ENCODE measurements at regions not wholly inside any gene's neighbourhood (a gene's known extent, or its start where the extent isn't known, plus 50 kb on each side); places are given as distances from the start of the nearest gene placed in this dataset.

DNA sequence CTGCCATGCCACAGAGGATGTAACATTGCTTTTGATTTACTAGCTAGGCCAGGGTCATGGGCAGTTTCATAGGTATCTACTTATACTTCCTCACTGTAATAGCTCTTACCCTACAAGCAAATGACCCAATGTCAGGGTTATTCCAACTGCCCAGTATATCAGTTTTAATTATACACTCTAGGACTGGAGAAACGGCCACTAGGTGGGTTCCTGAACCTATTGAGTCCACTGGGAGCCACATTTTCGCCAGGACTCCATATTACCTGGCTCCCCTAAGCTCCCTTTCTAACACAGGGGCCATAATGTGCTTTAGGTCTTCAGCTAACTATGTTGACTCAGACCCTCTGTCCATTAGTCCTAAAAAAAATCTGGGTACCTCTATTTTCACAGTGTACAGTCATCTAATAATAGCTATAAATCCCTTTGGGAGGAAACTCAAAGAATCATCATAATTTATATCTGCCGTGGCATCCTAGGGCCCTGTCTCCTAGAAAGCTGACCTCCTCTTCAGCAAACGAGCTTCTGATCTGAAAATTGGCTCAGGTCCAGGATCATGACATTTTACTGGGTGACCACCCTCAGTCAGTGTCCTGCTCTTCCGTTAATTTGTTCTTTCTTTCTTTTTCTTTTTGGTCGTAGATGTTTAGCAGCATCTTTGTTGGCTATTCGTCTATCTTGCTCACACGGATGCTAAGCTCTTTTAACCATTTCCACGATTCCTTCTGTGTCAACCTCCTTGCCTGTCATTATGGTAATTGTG is 244.3 kb downstream of the FAM76B start:
- Histone ChIP-seq H3K4me1 (ENCODE audit: insufficient read depth, low read length) (no peaks in the 10 kb centered on the region), H3K4me3 (ENCODE audit: low read depth in 1 of 2, low read length in 2 of 2) (no peak overlapping the region), H2AFZ (ENCODE audit: low read depth, low read length) (no peak overlapping the region), H3K27ac (ENCODE audit: low read length) (no peak overlapping the region), H3K9me3 (ENCODE audit: insufficient read depth, low read length, severe bottlenecking) (no peaks in the 10 kb centered on the region), H3K79me2 (ENCODE audit: insufficient read depth, low read length) (no peaks in the 10 kb centered on the region), H3K27me3 (ENCODE audit: insufficient read depth, low read length, poor library complexity) (peaks cover 3% of the 10 kb centered on the region), H3K9ac (ENCODE audit: low read depth, low read length) (no peak overlapping the region), H4K20me1 (ENCODE audit: insufficient read depth, low read length) (no peaks in the 10 kb centered on the region), H3K36me3 (ENCODE audit: insufficient read depth, low read length) (no peaks in the 10 kb centered on the region), H3K4me2 (ENCODE audit: insufficient read depth, low read length) (no peak overlapping the region)
- DNase-seq = no peak
- TF ChIP-seq EZH2 (IDR thresholded peaks at IDR 0.05; ENCODE audit: borderline replicate concordance, low read depth, low read length, severe bottlenecking) = no peak
- TF ChIP-seq, protein P1, sequence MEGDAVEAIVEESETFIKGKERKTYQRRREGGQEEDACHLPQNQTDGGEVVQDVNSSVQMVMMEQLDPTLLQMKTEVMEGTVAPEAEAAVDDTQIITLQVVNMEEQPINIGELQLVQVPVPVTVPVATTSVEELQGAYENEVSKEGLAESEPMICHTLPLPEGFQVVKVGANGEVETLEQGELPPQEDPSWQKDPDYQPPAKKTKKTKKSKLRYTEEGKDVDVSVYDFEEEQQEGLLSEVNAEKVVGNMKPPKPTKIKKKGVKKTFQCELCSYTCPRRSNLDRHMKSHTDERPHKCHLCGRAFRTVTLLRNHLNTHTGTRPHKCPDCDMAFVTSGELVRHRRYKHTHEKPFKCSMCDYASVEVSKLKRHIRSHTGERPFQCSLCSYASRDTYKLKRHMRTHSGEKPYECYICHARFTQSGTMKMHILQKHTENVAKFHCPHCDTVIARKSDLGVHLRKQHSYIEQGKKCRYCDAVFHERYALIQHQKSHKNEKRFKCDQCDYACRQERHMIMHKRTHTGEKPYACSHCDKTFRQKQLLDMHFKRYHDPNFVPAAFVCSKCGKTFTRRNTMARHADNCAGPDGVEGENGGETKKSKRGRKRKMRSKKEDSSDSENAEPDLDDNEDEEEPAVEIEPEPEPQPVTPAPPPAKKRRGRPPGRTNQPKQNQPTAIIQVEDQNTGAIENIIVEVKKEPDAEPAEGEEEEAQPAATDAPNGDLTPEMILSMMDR (IDR thresholded peaks at IDR 0.05; ENCODE audit: borderline replicate concordance, extremely low read depth, low read length, poor library complexity, severe bottlenecking) = no peak
- ATAC-seq (ENCODE audit: insufficient read depth, low read depth) = no peak

DNA sequence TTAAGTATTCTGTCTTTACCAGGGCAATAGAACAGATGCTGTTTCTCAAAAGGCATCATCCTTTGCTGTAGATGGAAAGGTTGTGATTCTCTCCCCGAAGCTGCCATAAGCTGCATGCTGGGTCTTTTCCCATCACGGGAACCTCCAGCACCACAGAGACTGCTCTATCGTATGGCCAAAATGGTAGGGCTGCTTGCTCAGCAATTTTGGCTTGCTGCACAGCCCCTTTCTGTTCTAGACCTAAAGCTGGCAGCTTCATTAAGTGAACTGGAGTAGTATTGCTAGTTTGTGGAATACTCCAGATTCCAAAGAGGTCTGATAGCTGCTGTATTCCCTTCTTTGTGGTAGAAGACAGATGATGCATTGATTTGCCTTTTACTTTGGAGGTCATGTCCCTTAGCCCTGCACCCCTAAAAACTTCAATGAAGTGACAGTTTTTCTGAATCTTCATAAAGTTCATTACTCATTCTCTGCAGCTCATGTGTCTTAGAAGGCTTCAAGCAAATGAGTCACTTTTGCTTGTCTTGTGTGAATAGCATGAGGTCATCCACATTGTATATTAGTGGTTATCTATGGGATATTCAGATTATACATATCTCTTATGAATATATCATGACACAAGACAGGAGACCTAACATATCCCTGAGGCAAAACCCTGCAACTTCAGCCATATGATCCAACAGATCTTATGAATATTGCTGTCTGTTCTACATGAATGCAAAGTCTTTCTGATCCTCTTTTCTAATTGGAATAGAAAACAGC is 245.3 kb downstream of the FAM76B start:
- Histone ChIP-seq H3K27me3 (ENCODE audit: insufficient read depth, low read length, poor library complexity) (peaks cover 3% of the 10 kb centered on the region), H3K9ac (ENCODE audit: low read depth, low read length) (no peak overlapping the region), H3K27ac (ENCODE audit: low read length) (no peak overlapping the region), H3K4me3 (ENCODE audit: low read depth in 1 of 2, low read length in 2 of 2) (no peak overlapping the region), H2AFZ (ENCODE audit: low read depth, low read length) (no peak overlapping the region), H3K4me2 (ENCODE audit: insufficient read depth, low read length) (no peak overlapping the region), H3K36me3 (ENCODE audit: insufficient read depth, low read length) (no peaks in the 10 kb centered on the region), H3K79me2 (ENCODE audit: insufficient read depth, low read length) (no peaks in the 10 kb centered on the region), H3K9me3 (ENCODE audit: insufficient read depth, low read length, severe bottlenecking) (no peaks in the 10 kb centered on the region), H3K4me1 (ENCODE audit: insufficient read depth, low read length) (no peaks in the 10 kb centered on the region), H4K20me1 (ENCODE audit: insufficient read depth, low read length) (no peaks in the 10 kb centered on the region)
- TF ChIP-seq, protein P1 (IDR thresholded peaks at IDR 0.05; ENCODE audit: borderline replicate concordance, extremely low read depth, low read length, poor library complexity, severe bottlenecking) = no peak
- TF ChIP-seq EZH2 (IDR thresholded peaks at IDR 0.05; ENCODE audit: borderline replicate concordance, low read depth, low read length, severe bottlenecking) = no peak
- DNase-seq = no peak
- ATAC-seq (ENCODE audit: insufficient read depth, low read depth) = no peak

DNA sequence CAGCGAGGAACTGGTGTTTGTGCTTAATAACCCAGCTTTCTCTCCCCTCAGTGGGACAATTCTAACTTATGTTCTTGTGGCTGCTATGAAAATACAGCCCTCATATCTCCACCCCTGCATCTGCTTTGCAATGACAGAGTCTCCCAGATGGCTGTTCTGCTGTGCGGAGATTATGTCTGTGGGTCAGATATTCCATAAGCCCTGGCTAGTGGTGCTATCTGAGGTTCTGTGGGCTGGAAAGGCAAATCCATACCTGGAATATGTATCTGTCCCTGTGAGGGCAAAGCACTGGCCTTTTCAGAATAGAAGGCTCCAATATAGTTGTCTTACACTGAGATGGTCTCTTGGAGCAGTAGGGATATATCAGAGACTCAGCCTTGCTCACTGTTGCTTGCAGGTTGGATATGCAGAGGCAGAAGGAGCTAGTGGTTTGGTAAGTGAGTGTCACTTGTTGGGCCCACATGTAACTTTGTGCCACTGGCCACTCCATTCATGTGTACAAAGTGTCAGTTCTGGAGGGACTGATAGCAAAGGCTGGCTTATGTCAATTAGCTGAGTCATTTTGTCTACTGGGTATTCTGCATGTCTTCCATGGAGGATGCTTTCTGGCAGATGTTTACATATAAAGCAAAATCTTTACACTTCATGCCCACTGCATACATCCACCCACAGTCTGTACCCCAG is 246.6 kb downstream of the FAM76B start:
- DNase-seq = no peak
- ATAC-seq (ENCODE audit: insufficient read depth, low read depth) = no peak

More for the DNA sequence above, 246.6 kb downstream of the FAM76B start:
- Histone ChIP-seq H3K4me1 (ENCODE audit: insufficient read depth, low read length) (no peaks in the 10 kb centered on the region), H3K79me2 (ENCODE audit: insufficient read depth, low read length) (no peaks in the 10 kb centered on the region), H3K4me2 (ENCODE audit: insufficient read depth, low read length) (no peak overlapping the region), H3K9ac (ENCODE audit: low read depth, low read length) (no peak overlapping the region), H3K4me3 (ENCODE audit: low read depth in 1 of 2, low read length in 2 of 2) (no peak overlapping the region), H3K9me3 (ENCODE audit: insufficient read depth, low read length, severe bottlenecking) (no peaks in the 10 kb centered on the region), H3K27me3 (ENCODE audit: insufficient read depth, low read length, poor library complexity) (no peaks in the 10 kb centered on the region), H4K20me1 (ENCODE audit: insufficient read depth, low read length) (no peaks in the 10 kb centered on the region), H3K27ac (ENCODE audit: low read length) (no peak overlapping the region), H2AFZ (ENCODE audit: low read depth, low read length) (no peak overlapping the region), H3K36me3 (ENCODE audit: insufficient read depth, low read length) (no peaks in the 10 kb centered on the region)
- TF ChIP-seq, protein P1 (IDR thresholded peaks at IDR 0.05; ENCODE audit: borderline replicate concordance, extremely low read depth, low read length, poor library complexity, severe bottlenecking) = no peak
- TF ChIP-seq EZH2 (IDR thresholded peaks at IDR 0.05; ENCODE audit: borderline replicate concordance, low read depth, low read length, severe bottlenecking) = no peak

Data from DND-41 (cell line).